HG03025 (cell line): ENCODE measurements at regions not wholly inside any gene's neighbourhood (a gene's known extent, or its start where the extent isn't known, plus 50 kb on each side); places are given as distances from the start of the nearest gene placed in this dataset.

Experiments used
- ATAC-seq: cut with Tn5 transposase; IDR thresholded peaks from one replicate; pipeline ENCODE4 v1.9.1; 2021; ENCODE audit warnings: mild to moderate bottlenecking, moderate library complexity; ENCODE audit not compliant: unreplicated experiment, low FRiP score

GRCh38 chr10:52438119-52438518, 124.0 kb downstream of the DKK1 start:
- no peak for ATAC-seq

GRCh38 chr10:52440612-52441285, 126.7 kb downstream of the DKK1 start:
- ATAC-seq: no peak

GRCh38 chr10:52442576-52442975, 128.5 kb downstream of the DKK1 start:
- ATAC-seq: no peak

- ATAC-seq: no peak
Measured at GRCh38 chr10:52443419-52444388, 129.6 kb downstream of the DKK1 start.

- no peak for ATAC-seq
Measured at GRCh38 chr10:52446391-52446790, 132.3 kb downstream of the DKK1 start.

GRCh38 chr10:52447931-52448353, 133.9 kb downstream of the DKK1 start:
- no peak for ATAC-seq

- ATAC-seq: no peak
Measured at GRCh38 chr10:52450762-52451291, 136.7 kb downstream of the DKK1 start.

- ATAC-seq: no peak
Measured at GRCh38 chr10:52451817-52452216, 137.7 kb downstream of the DKK1 start.

GRCh38 chr10:52452600-52453493, 138.8 kb downstream of the DKK1 start:
- no peak for ATAC-seq

- no peak for ATAC-seq
Measured at GRCh38 chr10:52453501-52453900, 139.4 kb downstream of the DKK1 start.

- no peak for ATAC-seq
Measured at GRCh38 chr10:52454491-52454890, 140.4 kb downstream of the DKK1 start.

GRCh38 chr10:52455098-52455497, 141.0 kb downstream of the DKK1 start:
- no peak for ATAC-seq

GRCh38 chr10:52459097-52459496, 145.0 kb downstream of the DKK1 start:
- no peak for ATAC-seq

- no peak for ATAC-seq
Measured at GRCh38 chr10:52463826-52464225, 149.7 kb downstream of the DKK1 start.

GRCh38 chr10:52464368-52465124, 150.5 kb downstream of the DKK1 start:
- no peak for ATAC-seq

GRCh38 chr10:52465202-52465601, 151.1 kb downstream of the DKK1 start:
- ATAC-seq: no peak

- ATAC-seq: no peak
Measured at GRCh38 chr10:52466464-52466863, 152.4 kb downstream of the DKK1 start.

- ATAC-seq: no peak
Measured at GRCh38 chr10:52469970-52470705, 156.1 kb downstream of the DKK1 start.
